WTC11 (cell line): ENCODE measurements at regions not wholly inside any gene's neighbourhood (a gene's known extent, or its start where the extent isn't known, plus 50 kb on each side); places are given as distances from the start of the nearest gene placed in this dataset.

Experiments used
- ATAC-seq: fragments of 200-7000 bp; cut with Tn5 transposase; 2 replicates; pipeline ENCODE4 v1.10.0; 2021; ENCODE audit warnings: mild to moderate bottlenecking, moderate library complexity
- CTCF ChIA-PET: fragments of 300-600 bp; sonication (Branson Sonifier 250); formaldehyde crosslinking; loops from one replicate; lab custom pipeline; 2021; ENCODE audit warnings: antibody characterized with exemption; lab: Charles Lee
- POLR2A ChIA-PET: fragments of 350-600 bp; sonication (Branson Sonifier 250); formaldehyde crosslinking; loops from one replicate; lab custom pipeline; 2021; ENCODE audit warnings: antibody characterized with exemption; lab: Charles Lee
- DNase-seq: peaks from one replicate; pipeline ENCODE4 v3.0.0; 2021; ENCODE audit warnings: low spot score
- H3K27ac Mint-ChIP-seq: 2 replicates; pipeline ENCODE4 v1.8.0; 2021; ENCODE audit warnings: mixed read lengths
- H3K27me3 Mint-ChIP-seq: 2 replicates; pipeline ENCODE4 v1.8.0; 2021; ENCODE audit warnings: low read depth, mild to moderate bottlenecking, moderate library complexity, mixed read lengths
- H3K36me3 Mint-ChIP-seq: 2 replicates; pipeline ENCODE4 v1.8.0; 2021; ENCODE audit warnings: mixed read lengths
- H3K4me1 Mint-ChIP-seq: 2 replicates; pipeline ENCODE4 v1.8.0; 2022; ENCODE audit warnings: mixed read lengths
- H3K4me3 Mint-ChIP-seq: 2 replicates; pipeline ENCODE4 v1.8.0; 2021; ENCODE audit warnings: mild to moderate bottlenecking, moderate library complexity, mixed read lengths
- H3K9me3 Mint-ChIP-seq: 2 replicates; pipeline ENCODE4 v1.8.0; 2021; ENCODE audit warnings: mixed read lengths
- CREB1 ChIP-seq: sonication (generic); formaldehyde crosslinking; IDR thresholded peaks from 2 replicates; pipeline ENCODE4 v1.8.0; 2023; ENCODE audit warnings: mild to moderate bottlenecking, missing genetic modification reagents
- EMX1 ChIP-seq: fragments of 250-450 bp; sonication (Bioruptor Pico); IDR thresholded peaks from 2 replicates; pipeline ENCODE4 v1.8.0; 2021; ENCODE audit warnings: mild to moderate bottlenecking
- FOXK1 ChIP-seq: sonication (generic); formaldehyde crosslinking; IDR thresholded peaks from 2 replicates; pipeline ENCODE4 v1.8.0; 2022; ENCODE audit warnings: mild to moderate bottlenecking, moderate library complexity, missing genetic modification reagents
- GTF2I ChIP-seq: fragments of 250-450 bp; sonication (Bioruptor Pico); conservative IDR thresholded peaks from 2 replicates; pipeline ENCODE4 v1.4.0; 2021; ENCODE audit warnings: mild to moderate bottlenecking
- MXD4 ChIP-seq: fragments of 250-450 bp; sonication (Bioruptor Pico); IDR thresholded peaks from 2 replicates; pipeline ENCODE4 v1.8.0; 2021; ENCODE audit warnings: mild to moderate bottlenecking, moderate library complexity, borderline replicate concordance
- NR1H2 ChIP-seq: sonication (generic); formaldehyde crosslinking; IDR thresholded peaks from 2 replicates; pipeline ENCODE4 v1.9.0; 2021; ENCODE audit warnings: mild to moderate bottlenecking, moderate library complexity, missing genetic modification reagents
- NR2C2 ChIP-seq: sonication (generic); formaldehyde crosslinking; IDR thresholded peaks from 2 replicates; pipeline ENCODE4 v1.8.0; 2022; ENCODE audit warnings: mild to moderate bottlenecking, missing genetic modification reagents
- RORB ChIP-seq: fragments of 250-450 bp; sonication (Bioruptor Pico); IDR thresholded peaks from 2 replicates; pipeline ENCODE4 v1.9.0; 2021; ENCODE audit warnings: mild to moderate bottlenecking
- SP1 ChIP-seq: sonication (generic); formaldehyde crosslinking; conservative IDR thresholded peaks from 2 replicates; pipeline ENCODE4 v1.8.1; 2022; ENCODE audit warnings: missing genetic modification reagents
- TEAD4 ChIP-seq: sonication (generic); formaldehyde crosslinking; IDR thresholded peaks from 2 replicates; pipeline ENCODE4 v1.8.0; 2022; ENCODE audit warnings: mild to moderate bottlenecking, missing genetic modification reagents
- ZNF396 ChIP-seq: fragments of 250-450 bp; sonication (Bioruptor Pico); IDR thresholded peaks from 2 replicates; pipeline ENCODE4 v1.8.0; 2021; ENCODE audit warnings: mild to moderate bottlenecking, moderate library complexity, borderline replicate concordance
- TF ChIP-seq, protein P1 (sequence below): fragments of 200-600 bp; IDR thresholded peaks from 2 replicates; pipeline ENCODE4 v1.8.0; 2022; ENCODE audit warnings: antibody characterized with exemption
- TF ChIP-seq, protein P2 (sequence below): sonication (generic); formaldehyde crosslinking; IDR thresholded peaks from 2 replicates; pipeline ENCODE4 v1.8.0; 2022; ENCODE audit warnings: mild to moderate bottlenecking, missing genetic modification reagents
- TF ChIP-seq, protein P3 (sequence below): fragments of 250-450 bp; sonication (Bioruptor Pico); conservative IDR thresholded peaks from 2 replicates; pipeline ENCODE4 v1.9.0; 2021; ENCODE audit warnings: mild to moderate bottlenecking
- TF ChIP-seq, protein P4 (sequence below): sonication (generic); formaldehyde crosslinking; IDR thresholded peaks from 2 replicates; pipeline ENCODE4 v1.8.0; 2022; ENCODE audit warnings: mild to moderate bottlenecking, missing genetic modification reagents
- TF ChIP-seq, protein P5 (sequence below): sonication (generic); formaldehyde crosslinking; conservative IDR thresholded peaks from 2 replicates; pipeline ENCODE4 v1.8.1; 2022; ENCODE audit warnings: mild to moderate bottlenecking, missing genetic modification reagents
- TF ChIP-seq, protein P6 (sequence below): sonication (generic); formaldehyde crosslinking; IDR thresholded peaks from 2 replicates; pipeline ENCODE4 v1.8.1; 2023; ENCODE audit warnings: mild to moderate bottlenecking, missing genetic modification reagents, moderate library complexity
- TF ChIP-seq, protein P7 (sequence below): sonication (generic); formaldehyde crosslinking; IDR thresholded peaks from 2 replicates; pipeline ENCODE4 v1.8.0; 2023; ENCODE audit warnings: missing genetic modification reagents

DNA sequence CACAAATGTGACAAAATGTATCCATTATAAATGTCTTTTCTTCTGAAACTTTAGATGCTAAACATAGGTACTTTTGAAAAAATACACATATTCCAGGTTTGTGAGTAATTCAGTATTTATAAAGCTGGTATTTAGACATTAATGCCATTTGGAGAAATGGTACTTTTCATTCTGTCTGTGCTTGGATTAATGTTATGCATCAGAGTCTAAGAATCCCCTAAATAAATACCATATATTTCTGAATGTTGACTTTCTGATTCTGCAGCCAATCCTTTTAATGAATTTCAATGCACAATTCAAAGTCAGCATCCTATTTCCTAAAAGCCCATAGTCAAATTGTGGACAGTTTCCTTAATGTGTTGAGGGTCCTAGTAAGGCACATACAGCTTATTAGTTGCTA is 145.0 kb downstream of the DKK1 start:
- no peaks in the 10 kb centered on the region for H3K36me3 Mint-ChIP-seq
- no peak overlapping the region for H3K27ac Mint-ChIP-seq
- H3K4me3 Mint-ChIP-seq, result no peak overlapping the region
- POLR2A ChIA-PET, result no interaction called here
- ATAC-seq, result no peak
- TF ChIP-seq, protein P1, sequence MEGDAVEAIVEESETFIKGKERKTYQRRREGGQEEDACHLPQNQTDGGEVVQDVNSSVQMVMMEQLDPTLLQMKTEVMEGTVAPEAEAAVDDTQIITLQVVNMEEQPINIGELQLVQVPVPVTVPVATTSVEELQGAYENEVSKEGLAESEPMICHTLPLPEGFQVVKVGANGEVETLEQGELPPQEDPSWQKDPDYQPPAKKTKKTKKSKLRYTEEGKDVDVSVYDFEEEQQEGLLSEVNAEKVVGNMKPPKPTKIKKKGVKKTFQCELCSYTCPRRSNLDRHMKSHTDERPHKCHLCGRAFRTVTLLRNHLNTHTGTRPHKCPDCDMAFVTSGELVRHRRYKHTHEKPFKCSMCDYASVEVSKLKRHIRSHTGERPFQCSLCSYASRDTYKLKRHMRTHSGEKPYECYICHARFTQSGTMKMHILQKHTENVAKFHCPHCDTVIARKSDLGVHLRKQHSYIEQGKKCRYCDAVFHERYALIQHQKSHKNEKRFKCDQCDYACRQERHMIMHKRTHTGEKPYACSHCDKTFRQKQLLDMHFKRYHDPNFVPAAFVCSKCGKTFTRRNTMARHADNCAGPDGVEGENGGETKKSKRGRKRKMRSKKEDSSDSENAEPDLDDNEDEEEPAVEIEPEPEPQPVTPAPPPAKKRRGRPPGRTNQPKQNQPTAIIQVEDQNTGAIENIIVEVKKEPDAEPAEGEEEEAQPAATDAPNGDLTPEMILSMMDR, result no peak
- TF ChIP-seq RORB (CRISPR knock-in tag) (no peak), NR2C2 (no peak), SP1 (no peak), NR1H2 (CRISPR knock-in tag) (no peak), EMX1 (CRISPR knock-in tag) (no peak), TEAD4 (no peak), CREB1 (CRISPR knock-in tag) (no peak), FOXK1 (no peak), GTF2I (CRISPR knock-in tag) (no peak)
- TF ChIP-seq, protein P2, sequence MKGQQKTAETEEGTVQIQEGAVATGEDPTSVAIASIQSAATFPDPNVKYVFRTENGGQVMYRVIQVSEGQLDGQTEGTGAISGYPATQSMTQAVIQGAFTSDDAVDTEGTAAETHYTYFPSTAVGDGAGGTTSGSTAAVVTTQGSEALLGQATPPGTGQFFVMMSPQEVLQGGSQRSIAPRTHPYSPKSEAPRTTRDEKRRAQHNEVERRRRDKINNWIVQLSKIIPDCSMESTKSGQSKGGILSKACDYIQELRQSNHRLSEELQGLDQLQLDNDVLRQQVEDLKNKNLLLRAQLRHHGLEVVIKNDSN, result no peak
- TF ChIP-seq, protein P3, sequence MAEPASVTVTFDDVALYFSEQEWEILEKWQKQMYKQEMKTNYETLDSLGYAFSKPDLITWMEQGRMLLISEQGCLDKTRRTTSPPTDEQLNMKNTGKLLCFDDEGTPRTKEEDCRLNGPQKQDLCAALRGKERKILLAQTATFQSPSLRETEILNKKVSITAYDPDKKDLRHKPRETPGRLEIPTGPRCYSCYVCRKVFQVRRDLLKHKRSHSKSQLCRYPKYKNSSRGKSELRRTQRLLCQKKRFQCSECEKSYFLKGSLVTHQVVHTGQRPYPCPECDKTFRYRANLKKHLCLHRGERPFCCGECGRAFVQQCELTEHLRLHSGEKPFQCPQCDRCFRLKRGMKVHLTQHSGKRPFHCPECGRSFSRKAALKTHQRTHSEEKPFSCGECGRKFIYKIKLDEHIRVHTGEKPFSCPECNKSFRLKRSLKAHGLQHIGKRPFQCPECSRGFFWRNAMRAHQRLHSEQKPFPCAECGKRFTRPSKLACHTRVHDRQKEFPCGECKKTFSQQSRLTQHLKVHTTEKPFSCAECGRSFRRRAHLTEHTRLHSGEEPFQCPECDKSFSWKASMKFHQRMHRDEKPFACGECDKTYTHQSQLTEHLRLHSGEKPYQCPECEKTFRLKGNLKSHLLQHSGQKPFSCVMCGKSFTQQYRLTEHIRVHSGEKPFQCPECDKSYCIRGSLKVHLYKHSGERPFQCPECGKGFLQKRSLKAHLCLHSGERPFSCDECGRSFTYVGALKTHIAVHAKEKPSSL (CRISPR knock-in tag), result no peak
- TF ChIP-seq, protein P4, sequence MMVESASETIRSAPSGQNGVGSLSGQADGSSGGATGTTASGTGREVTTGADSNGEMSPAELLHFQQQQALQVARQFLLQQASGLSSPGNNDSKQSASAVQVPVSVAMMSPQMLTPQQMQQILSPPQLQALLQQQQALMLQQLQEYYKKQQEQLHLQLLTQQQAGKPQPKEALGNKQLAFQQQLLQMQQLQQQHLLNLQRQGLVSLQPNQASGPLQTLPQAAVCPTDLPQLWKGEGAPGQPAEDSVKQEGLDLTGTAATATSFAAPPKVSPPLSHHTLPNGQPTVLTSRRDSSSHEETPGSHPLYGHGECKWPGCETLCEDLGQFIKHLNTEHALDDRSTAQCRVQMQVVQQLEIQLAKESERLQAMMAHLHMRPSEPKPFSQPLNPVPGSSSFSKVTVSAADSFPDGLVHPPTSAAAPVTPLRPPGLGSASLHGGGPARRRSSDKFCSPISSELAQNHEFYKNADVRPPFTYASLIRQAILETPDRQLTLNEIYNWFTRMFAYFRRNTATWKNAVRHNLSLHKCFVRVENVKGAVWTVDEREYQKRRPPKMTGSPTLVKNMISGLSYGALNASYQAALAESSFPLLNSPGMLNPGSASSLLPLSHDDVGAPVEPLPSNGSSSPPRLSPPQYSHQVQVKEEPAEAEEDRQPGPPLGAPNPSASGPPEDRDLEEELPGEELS, result no peak
- TF ChIP-seq, protein P5, sequence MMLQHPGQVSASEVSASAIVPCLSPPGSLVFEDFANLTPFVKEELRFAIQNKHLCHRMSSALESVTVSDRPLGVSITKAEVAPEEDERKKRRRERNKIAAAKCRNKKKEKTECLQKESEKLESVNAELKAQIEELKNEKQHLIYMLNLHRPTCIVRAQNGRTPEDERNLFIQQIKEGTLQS, result no peak
- TF ChIP-seq, protein P6, sequence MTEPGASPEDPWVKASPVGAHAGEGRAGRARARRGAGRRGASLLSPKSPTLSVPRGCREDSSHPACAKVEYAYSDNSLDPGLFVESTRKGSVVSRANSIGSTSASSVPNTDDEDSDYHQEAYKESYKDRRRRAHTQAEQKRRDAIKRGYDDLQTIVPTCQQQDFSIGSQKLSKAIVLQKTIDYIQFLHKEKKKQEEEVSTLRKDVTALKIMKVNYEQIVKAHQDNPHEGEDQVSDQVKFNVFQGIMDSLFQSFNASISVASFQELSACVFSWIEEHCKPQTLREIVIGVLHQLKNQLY (CRISPR knock-in tag), result no peak
- H3K4me1 Mint-ChIP-seq, result peaks cover 14% of the 10 kb centered on the region
- CTCF ChIA-PET, result no interaction called here
- DNase-seq, result no peak
- no peaks in the 10 kb centered on the region for H3K9me3 Mint-ChIP-seq
- H3K27me3 Mint-ChIP-seq, result no peaks in the 10 kb centered on the region

DNA sequence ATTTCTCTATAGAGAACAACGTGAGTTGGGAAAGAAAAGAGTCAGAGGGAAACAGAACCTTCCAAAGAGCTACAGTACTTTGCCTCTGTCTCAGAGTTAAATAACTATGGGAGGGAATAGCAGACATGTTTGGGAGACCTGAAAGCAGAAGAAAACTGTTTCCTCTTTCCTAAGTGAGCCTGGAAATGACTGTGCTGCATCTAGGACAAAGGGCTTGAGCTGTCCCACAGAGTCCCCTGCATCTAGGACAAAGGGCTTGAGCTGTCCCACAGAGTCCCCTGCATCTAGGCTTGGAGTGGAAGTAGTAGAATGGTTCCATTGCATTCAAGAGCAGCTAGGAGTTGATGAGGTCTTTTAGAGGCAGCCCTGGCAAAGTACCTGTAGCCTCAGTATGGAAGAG is 149.7 kb downstream of the DKK1 start:
- POLR2A ChIA-PET, result no interaction called here
- DNase-seq (no peak), ATAC-seq (peak; percentile 76)
- H3K27ac Mint-ChIP-seq, result no peak overlapping the region
- H3K9me3 Mint-ChIP-seq, result no peaks in the 10 kb centered on the region
- CTCF ChIA-PET, result interaction anchor here (0.6 to 1.7 kb wide), 5 partner anchors 25 to 180 kb away, joined by 3 to 5 read pairs (median 4); partner anchors contain the start of gene DKK1
- no peaks in the 10 kb centered on the region for H3K36me3 Mint-ChIP-seq
- no peaks in the 10 kb centered on the region for H3K27me3 Mint-ChIP-seq
- TF ChIP-seq ZNF396, result 0 out of 2 replicates have a peak, but pooled peaks have one; percentile 17
- TF ChIP-seq, protein P7, sequence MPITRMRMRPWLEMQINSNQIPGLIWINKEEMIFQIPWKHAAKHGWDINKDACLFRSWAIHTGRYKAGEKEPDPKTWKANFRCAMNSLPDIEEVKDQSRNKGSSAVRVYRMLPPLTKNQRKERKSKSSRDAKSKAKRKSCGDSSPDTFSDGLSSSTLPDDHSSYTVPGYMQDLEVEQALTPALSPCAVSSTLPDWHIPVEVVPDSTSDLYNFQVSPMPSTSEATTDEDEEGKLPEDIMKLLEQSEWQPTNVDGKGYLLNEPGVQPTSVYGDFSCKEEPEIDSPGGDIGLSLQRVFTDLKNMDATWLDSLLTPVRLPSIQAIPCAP (CRISPR knock-in tag), result no peak
- TF ChIP-seq MXD4 (CRISPR knock-in tag), result peak; percentile 10; the same call in 1 of the 2 replicates
- peaks cover 21% of the 10 kb centered on the region for H3K4me1 Mint-ChIP-seq
- no peak overlapping the region for H3K4me3 Mint-ChIP-seq
